Peyer's patch (tissue), 4 donors: ENCODE measurements at regions not wholly inside any gene's neighbourhood (a gene's known extent, or its start where the extent isn't known, plus 50 kb on each side); places are given as distances from the start of the nearest gene placed in this dataset.

Experiments
- POLR2A ChIP-seq, 2 donors: fragments of 450-650 bp; IDR thresholded peaks; one replicate each; pipeline ENCODE4 v1.5.1; 2017; ENCODE audit warnings: antibody characterized with exemption in 2 of 2, mild to moderate bottlenecking in 2 of 2, moderate library complexity in 2 of 2
- TF ChIP-seq, protein P1 (sequence below), 6 experiments: fragments of 450-650 bp in 4 of 6; fragments of 200-600 bp in 2 of 6; sonication (generic) in 1 of 6; IDR thresholded peaks; one replicate each; pipeline ENCODE4 v1.5.1; 2017 to 2019; ENCODE audit warnings: antibody characterized with exemption in 6 of 6, mild to moderate bottlenecking in 3 of 6, moderate library complexity in 1 of 6

GRCh38 chr5:102629827-102630605 is 125.1 kb upstream of the PAM start:
- TF ChIP-seq, protein P1, sequence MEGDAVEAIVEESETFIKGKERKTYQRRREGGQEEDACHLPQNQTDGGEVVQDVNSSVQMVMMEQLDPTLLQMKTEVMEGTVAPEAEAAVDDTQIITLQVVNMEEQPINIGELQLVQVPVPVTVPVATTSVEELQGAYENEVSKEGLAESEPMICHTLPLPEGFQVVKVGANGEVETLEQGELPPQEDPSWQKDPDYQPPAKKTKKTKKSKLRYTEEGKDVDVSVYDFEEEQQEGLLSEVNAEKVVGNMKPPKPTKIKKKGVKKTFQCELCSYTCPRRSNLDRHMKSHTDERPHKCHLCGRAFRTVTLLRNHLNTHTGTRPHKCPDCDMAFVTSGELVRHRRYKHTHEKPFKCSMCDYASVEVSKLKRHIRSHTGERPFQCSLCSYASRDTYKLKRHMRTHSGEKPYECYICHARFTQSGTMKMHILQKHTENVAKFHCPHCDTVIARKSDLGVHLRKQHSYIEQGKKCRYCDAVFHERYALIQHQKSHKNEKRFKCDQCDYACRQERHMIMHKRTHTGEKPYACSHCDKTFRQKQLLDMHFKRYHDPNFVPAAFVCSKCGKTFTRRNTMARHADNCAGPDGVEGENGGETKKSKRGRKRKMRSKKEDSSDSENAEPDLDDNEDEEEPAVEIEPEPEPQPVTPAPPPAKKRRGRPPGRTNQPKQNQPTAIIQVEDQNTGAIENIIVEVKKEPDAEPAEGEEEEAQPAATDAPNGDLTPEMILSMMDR (IDR thresholded peaks at IDR 0.05) = no peak
- TF ChIP-seq POLR2A (IDR thresholded peaks at IDR 0.05) = no peak
